Suprapubic skin (tissue), 4 donors: ENCODE measurements at regions not wholly inside any gene's neighbourhood (a gene's known extent, or its start where the extent isn't known, plus 50 kb on each side); places are given as distances from the start of the nearest gene placed in this dataset.
"Not testable (repeated sequence)": the region's sequence is repeated elsewhere in the genome, so short reads cannot be mapped to it uniquely, and the experiment has no call there.

ENCODE experiments used
- EP300 ChIP-seq: sonication (generic); formaldehyde crosslinking; IDR thresholded peaks from one replicate; pipeline ENCODE4 v1.6.1; 2017; ENCODE audit warnings: antibody characterized with exemption
- POLR2A ChIP-seq, 2 donors: fragments of 450-650 bp; IDR thresholded peaks; one replicate each; pipeline ENCODE4 v1.6.1; 2017; ENCODE audit warnings: antibody characterized with exemption in 2 of 2, mild to moderate bottlenecking in 2 of 2, moderate library complexity in 2 of 2
- POLR2AphosphoS5 ChIP-seq, 3 donors: sonication (generic); formaldehyde crosslinking; IDR thresholded peaks; one replicate each; pipeline ENCODE4 v1.6.1; 2017; ENCODE audit warnings: antibody characterized with exemption in 3 of 3
- TF ChIP-seq, protein P1 (sequence below), 2 donors: fragments of 200-600 bp in 1 of 2; fragments of 450-650 bp in 1 of 2; sonication (generic) in 1 of 2; IDR thresholded peaks; one replicate each; pipeline ENCODE4 v1.5.1; 2016 to 2019; ENCODE audit warnings: antibody characterized with exemption in 2 of 2, mild to moderate bottlenecking in 1 of 2, moderate library complexity in 1 of 2

DNA sequence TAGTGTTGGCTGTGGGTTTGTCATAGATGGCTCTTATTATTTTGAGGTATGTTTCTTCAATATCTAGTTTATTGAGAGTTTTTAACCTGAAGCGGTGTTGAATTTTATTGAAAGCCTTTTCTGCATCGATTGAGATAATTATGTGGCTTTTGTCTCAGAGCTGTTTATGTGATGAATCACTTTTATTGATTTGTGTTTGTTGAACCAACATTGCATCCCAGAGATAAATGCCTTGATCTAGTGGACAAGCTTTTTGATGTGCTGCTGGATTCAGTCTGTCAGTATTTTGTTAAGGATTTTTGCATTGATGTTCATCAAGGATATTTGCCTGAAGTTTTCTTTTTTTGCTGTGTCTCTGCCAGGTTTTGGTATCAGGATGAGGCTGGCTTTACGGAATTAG, 487.8 kb upstream of the TNP1 start:
- TF ChIP-seq, protein P1, sequence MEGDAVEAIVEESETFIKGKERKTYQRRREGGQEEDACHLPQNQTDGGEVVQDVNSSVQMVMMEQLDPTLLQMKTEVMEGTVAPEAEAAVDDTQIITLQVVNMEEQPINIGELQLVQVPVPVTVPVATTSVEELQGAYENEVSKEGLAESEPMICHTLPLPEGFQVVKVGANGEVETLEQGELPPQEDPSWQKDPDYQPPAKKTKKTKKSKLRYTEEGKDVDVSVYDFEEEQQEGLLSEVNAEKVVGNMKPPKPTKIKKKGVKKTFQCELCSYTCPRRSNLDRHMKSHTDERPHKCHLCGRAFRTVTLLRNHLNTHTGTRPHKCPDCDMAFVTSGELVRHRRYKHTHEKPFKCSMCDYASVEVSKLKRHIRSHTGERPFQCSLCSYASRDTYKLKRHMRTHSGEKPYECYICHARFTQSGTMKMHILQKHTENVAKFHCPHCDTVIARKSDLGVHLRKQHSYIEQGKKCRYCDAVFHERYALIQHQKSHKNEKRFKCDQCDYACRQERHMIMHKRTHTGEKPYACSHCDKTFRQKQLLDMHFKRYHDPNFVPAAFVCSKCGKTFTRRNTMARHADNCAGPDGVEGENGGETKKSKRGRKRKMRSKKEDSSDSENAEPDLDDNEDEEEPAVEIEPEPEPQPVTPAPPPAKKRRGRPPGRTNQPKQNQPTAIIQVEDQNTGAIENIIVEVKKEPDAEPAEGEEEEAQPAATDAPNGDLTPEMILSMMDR (IDR thresholded peaks at IDR 0.05), result not testable (repeated sequence)
- TF ChIP-seq EP300; POLR2A (IDR thresholded peaks at IDR 0.05); POLR2AphosphoS5 (IDR thresholded peaks at IDR 0.05): not testable (repeated sequence)
